Activated CD4-positive, alpha-beta memory T cell treated with anti-CD3 and anti-CD28 coated beads, Interleukin-2, amount 10 ng/mL, durations not matched to agents 7 days and 5 days (primary cell): ENCODE measurements at regions not wholly inside any gene's neighbourhood (a gene's known extent, or its start where the extent isn't known, plus 50 kb on each side); places are given as distances from the start of the nearest gene placed in this dataset.
"Not testable (repeated sequence)": the region's sequence is repeated elsewhere in the genome, so short reads cannot be mapped to it uniquely, and the experiment has no call there.

Source experiments
- CTCF ChIA-PET: fragments of 350-600 bp; sonication (Branson Sonifier 250); formaldehyde crosslinking; loops from one replicate; lab custom pipeline; 2021; ENCODE audit warnings: antibody characterized with exemption, inconsistent platforms; lab: Charles Lee
- POLR2A ChIA-PET: fragments of 350-600 bp; sonication (Branson Sonifier 250); formaldehyde crosslinking; loops from one replicate; lab custom pipeline; 2021; ENCODE audit warnings: antibody characterized with exemption; lab: Charles Lee
- DNase-seq: peaks from one replicate; pipeline ENCODE4 v3.0.0-alpha.2; 2020
- H3K27ac Mint-ChIP-seq: one replicate; pipeline ENCODE4 v1.8.0; 2021; ENCODE audit warnings: mild to moderate bottlenecking, mixed read lengths
- H3K27me3 Mint-ChIP-seq: one replicate; pipeline ENCODE4 v1.8.0; 2021; ENCODE audit warnings: mixed read lengths
- H3K36me3 Mint-ChIP-seq: one replicate; pipeline ENCODE4 v1.8.0; 2021; ENCODE audit warnings: low read depth, mixed read lengths
- H3K4me1 Mint-ChIP-seq: one replicate; pipeline ENCODE4 v1.8.0; 2021; ENCODE audit warnings: mixed read lengths
- H3K4me3 Mint-ChIP-seq: one replicate; pipeline ENCODE4 v1.8.0; 2021; ENCODE audit warnings: mild to moderate bottlenecking, mixed read lengths
- H3K9me3 Mint-ChIP-seq: one replicate; pipeline ENCODE4 v1.8.0; 2021; ENCODE audit warnings: mixed read lengths

DNA sequence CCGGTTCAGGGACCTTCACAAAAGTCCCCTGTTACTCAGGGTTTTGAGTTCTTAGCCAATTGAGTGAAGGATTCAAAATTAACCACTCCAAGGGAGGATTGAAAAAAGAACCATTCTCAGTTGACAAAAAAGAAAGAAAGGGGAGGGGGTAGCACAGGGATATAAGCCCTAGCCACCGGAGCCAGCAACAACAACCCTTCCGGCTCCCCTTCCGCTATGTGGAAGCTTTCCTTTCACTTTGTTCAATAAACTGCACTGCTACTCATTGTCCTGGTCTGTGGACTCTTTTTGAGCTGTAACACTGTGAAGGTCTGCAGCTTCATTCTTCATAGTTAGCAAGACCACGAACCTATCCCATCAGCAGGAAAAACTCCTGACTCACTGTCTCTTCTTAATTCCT is 1488.1 kb upstream of the PRR20A start:
- Mint-ChIP-seq H3K9me3 (peaks cover 17% of the 10 kb centered on the region), H3K4me1 (no peaks in the 10 kb centered on the region)
- CTCF ChIA-PET, result no interaction called here

DNA sequence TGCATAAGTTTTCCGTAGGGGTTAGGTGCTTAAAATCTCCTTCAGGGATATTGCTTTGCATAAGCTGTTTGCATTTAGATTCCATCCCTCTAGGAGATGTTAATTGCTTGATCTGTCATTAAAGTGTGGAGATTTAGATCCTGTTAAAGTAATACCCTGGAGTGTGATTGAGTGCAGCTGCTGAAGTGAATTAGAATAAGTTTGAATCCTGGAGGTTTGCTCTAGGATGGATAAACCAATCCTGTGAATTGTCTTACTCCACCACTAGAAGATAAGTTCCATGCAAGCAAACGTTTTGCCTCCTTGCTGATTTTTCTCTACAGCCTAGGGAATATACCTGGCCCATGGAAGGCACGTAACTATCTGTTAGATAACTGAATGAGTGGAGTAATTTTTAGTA is 1487.2 kb upstream of the PRR20A start:
- CTCF ChIA-PET, result no interaction called here
- POLR2A ChIA-PET, result no interaction called here
- no peak for DNase-seq
- Mint-ChIP-seq H3K36me3 (no peaks in the 10 kb centered on the region), H3K27ac (no peak overlapping the region), H3K4me1 (no peaks in the 10 kb centered on the region), H3K27me3 (no peaks in the 10 kb centered on the region), H3K9me3 (peaks cover 17% of the 10 kb centered on the region), H3K4me3 (no peak overlapping the region)

More for the DNA sequence above, 1488.1 kb upstream of the PRR20A start:
- H3K36me3 Mint-ChIP-seq, result no peaks in the 10 kb centered on the region
- H3K27ac Mint-ChIP-seq, result no peak overlapping the region
- DNase-seq, result no peak
- H3K27me3 Mint-ChIP-seq, result no peaks in the 10 kb centered on the region
- POLR2A ChIA-PET, result no interaction called here
- no peak overlapping the region for H3K4me3 Mint-ChIP-seq

DNA sequence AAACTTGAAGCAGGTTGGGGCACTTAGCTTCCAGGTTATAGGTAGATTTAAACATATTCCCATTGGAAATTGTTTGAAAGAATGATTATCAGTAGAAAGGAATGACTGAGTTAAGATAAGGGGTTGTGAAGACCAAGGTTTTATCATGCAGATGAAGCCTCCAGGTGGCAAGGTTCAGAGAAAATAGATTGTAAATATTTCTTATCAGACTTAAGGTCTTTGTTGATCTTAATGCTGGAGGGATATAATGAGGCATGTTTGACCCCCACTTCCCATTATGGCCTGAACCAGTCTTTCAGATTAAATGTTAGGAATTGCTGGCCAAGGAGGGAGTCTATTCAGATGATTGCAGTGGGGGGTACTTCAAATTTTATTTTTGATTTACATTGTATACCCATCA is 1486.5 kb upstream of the PRR20A start:
- POLR2A ChIA-PET, result no interaction called here
- H3K27ac Mint-ChIP-seq, result no peak overlapping the region
- H3K4me1 Mint-ChIP-seq, result no peaks in the 10 kb centered on the region
- no peak overlapping the region for H3K4me3 Mint-ChIP-seq
- CTCF ChIA-PET, result no interaction called here
- H3K27me3 Mint-ChIP-seq, result no peaks in the 10 kb centered on the region
- no peaks in the 10 kb centered on the region for H3K36me3 Mint-ChIP-seq
- DNase-seq, result no peak
- H3K9me3 Mint-ChIP-seq, result peaks cover 17% of the 10 kb centered on the region

DNA sequence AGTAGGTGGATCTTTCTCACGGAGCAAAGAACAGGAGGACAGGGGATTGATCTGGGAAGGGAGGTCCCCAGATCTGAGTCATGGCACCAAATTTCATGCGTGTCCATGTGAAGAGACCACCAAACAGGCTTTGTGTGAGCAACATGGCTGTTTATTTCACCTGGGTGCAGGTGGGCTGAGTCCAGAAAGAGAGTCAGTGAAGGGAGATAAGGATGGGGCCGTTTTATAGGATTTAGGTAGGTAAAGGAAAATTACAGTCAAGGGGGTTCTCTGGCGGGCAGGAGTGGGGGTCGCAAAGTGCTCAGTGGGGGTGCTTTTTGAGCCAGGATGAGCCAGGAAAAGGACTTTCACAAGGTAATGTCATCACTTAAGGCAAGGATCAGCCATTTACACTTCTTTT is 1480.5 kb upstream of the PRR20A start:
- H3K36me3 Mint-ChIP-seq, POLR2A ChIA-PET, DNase-seq, CTCF ChIA-PET, H3K27me3 Mint-ChIP-seq, H3K4me3 Mint-ChIP-seq, H3K27ac Mint-ChIP-seq, H3K4me1 Mint-ChIP-seq: not testable (repeated sequence)
- H3K9me3 Mint-ChIP-seq, result peaks cover 16% of the 10 kb centered on the region

DNA sequence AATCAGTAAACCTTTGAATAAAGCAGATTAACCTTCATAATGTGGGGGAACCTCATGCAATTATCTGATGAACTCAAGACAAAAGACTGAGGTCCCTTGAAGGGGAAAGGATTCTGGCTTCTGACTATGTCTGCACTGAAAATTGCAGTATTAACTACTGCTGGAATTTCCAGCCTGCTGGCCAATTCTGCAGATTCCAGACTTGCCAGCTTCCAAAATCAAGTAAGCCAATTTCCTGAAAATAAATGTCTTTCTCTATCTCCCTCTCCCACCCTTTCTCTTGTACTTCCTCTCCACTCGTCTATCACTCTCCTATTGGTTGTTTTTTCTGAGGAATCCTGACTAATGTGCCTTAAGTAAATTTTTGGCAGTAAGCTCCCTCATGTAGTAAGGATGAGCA is 1479.9 kb upstream of the PRR20A start:
- POLR2A ChIA-PET, result no interaction called here
- H3K4me3 Mint-ChIP-seq, result no peak overlapping the region
- H3K9me3 Mint-ChIP-seq, result peaks cover 15% of the 10 kb centered on the region

DNA sequence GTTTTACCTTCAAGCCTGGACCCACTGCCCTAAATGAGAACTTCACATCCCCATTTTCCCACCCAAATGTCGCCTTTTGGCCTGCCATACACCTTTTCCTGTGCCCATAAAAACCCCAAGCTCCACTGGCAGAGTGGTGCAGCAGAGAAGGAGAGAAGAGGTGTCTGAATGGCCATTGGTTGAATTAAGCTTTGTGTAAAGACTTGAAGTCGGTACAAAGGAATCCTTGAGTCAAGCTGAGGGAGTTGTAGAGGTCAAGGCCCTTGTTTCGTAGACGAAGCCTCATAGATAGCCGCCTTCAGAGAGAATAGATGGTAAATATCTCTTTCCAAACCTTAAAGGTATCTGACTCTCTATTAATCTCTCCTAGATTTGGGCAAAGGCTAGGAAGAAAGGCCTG is 1479.2 kb upstream of the PRR20A start:
- no peak overlapping the region for H3K27ac Mint-ChIP-seq
- no peaks in the 10 kb centered on the region for H3K27me3 Mint-ChIP-seq
- H3K36me3 Mint-ChIP-seq, result no peaks in the 10 kb centered on the region
- POLR2A ChIA-PET, result no interaction called here
- no peak overlapping the region for H3K4me3 Mint-ChIP-seq
- CTCF ChIA-PET, result no interaction called here
- peaks cover 12% of the 10 kb centered on the region for H3K9me3 Mint-ChIP-seq
- DNase-seq, result no peak
- H3K4me1 Mint-ChIP-seq, result no peaks in the 10 kb centered on the region

More for the DNA sequence above, 1479.9 kb upstream of the PRR20A start:
- no peak for DNase-seq
- Mint-ChIP-seq H3K36me3 (no peaks in the 10 kb centered on the region), H3K27ac (no peak overlapping the region), H3K4me1 (no peaks in the 10 kb centered on the region), H3K27me3 (no peaks in the 10 kb centered on the region)
- CTCF ChIA-PET, result no interaction called here

DNA sequence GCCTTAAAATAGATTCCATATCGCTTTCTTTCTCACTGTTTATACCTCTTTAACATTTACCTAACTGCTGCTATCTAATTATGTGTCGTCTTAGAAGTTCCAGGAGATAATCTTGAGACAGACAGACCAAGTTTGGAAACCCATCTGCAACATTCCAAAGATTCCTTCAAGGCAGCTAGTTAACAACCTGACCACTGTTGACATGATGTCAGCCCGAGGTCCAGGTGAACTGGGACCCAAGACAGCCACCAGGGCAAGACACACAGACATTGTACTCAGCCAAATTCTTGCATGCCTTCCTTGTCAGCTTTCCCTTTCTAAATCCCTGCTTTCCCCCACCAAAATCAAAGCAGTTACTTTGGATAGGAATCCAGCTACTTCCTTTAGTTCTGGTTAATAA is 1476.5 kb upstream of the PRR20A start:
- Mint-ChIP-seq H3K27me3 (no peaks in the 10 kb centered on the region), H3K4me3 (no peak overlapping the region), H3K9me3 (peaks cover 5% of the 10 kb centered on the region), H3K36me3 (no peaks in the 10 kb centered on the region), H3K27ac (no peak overlapping the region), H3K4me1 (no peaks in the 10 kb centered on the region)
- ChIA-PET CTCF (no interaction called here), POLR2A (no interaction called here)
- no peak for DNase-seq

DNA sequence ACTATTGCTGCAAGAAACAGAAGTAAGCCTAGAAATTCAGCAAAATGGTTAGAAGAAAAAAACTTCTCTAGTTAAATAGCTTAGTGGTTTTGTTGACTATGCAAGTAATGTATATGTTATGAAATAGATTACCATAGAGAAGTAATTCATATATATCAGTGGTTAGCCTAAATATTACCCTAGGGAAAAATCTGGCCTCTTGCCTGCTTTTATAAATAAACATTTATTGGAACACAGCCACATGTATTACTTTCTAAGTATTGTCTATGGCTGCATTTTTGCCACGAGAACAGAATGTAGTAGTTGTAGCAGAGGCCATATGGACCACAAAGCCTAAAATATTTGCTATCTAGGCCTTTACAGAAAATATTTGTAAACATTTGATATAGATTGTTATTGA is 1471.7 kb upstream of the PRR20A start:
- Mint-ChIP-seq H3K4me3 (no peak overlapping the region), H3K4me1 (no peaks in the 10 kb centered on the region), H3K36me3 (no peaks in the 10 kb centered on the region), H3K27me3 (no peaks in the 10 kb centered on the region), H3K9me3 (peaks cover 2% of the 10 kb centered on the region), H3K27ac (no peak overlapping the region)
- no peak for DNase-seq
- POLR2A ChIA-PET, result no interaction called here
- CTCF ChIA-PET, result no interaction called here

DNA sequence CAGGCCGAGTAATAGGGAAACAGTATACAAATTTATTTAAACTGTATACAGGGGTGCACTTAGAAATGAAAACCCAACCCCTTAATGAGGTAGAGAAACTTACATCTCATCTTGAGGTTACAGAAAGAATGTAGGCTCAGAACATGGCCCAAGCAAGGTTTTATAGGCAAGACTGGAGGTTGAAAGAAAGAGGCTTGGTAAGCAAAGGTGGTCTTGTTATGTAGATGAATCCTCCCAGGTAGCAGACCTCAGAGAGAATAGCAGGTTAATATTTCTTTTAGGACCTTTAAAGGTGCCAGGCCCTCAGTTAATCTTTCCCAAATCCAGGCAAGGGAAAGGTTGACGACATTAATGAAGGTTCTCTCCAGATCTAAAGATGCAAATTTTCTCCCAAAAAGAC is 1466.8 kb upstream of the PRR20A start:
- H3K9me3 Mint-ChIP-seq, result peaks cover 2% of the 10 kb centered on the region
- no peaks in the 10 kb centered on the region for H3K36me3 Mint-ChIP-seq
- H3K4me1 Mint-ChIP-seq, result no peaks in the 10 kb centered on the region
- DNase-seq, result no peak
- no peak overlapping the region for H3K27ac Mint-ChIP-seq
- CTCF ChIA-PET, result no interaction called here
- POLR2A ChIA-PET, result no interaction called here
- no peaks in the 10 kb centered on the region for H3K27me3 Mint-ChIP-seq
- no peak overlapping the region for H3K4me3 Mint-ChIP-seq

DNA sequence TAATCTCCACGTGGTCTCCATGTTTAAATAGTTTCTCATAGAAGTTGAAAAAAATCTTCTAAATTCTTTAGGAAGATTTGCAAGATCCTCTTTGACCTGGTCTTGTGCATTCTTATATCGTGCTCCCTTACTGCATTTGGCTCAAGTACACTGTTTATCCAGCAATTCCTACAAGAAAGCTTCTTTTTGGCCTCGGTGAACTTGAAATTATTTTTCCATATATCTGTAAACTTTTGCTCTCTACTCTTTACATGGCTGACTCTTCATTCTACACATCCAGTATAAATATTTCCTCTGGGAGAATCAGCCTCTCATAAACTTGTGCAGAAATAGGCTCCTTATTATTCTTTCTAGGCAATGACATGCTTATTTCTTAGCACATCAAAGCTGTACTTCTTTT is 1457.9 kb upstream of the PRR20A start:
- Mint-ChIP-seq H3K36me3 (no peaks in the 10 kb centered on the region), H3K4me3 (no peak overlapping the region), H3K27me3 (no peaks in the 10 kb centered on the region), H3K27ac (no peak overlapping the region), H3K9me3 (peaks cover 5% of the 10 kb centered on the region), H3K4me1 (no peaks in the 10 kb centered on the region)
- CTCF ChIA-PET, result no interaction called here
- no peak for DNase-seq
- POLR2A ChIA-PET, result no interaction called here

DNA sequence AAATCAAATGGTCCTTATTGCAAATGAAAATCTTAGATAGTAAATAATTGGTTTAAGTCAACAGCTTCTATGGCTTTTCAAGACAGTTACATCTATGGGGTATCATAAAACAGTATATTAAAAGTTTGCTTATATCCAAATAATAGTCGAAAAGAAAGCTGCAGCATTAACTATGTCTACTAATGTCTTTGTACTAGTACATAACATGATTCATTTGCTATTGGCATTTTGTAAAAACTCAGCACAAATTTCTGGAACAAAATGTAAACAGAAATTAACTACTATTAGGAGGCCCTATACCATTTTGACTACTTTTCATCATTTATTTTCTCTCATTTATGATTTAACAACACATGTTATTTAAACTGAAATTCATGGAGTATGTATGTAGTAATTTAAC is 1435.2 kb upstream of the PRR20A start:
- ChIA-PET CTCF (no interaction called here), POLR2A (no interaction called here)
- no peak overlapping the region for H3K27ac Mint-ChIP-seq
- H3K36me3 Mint-ChIP-seq, result no peaks in the 10 kb centered on the region
- H3K4me3 Mint-ChIP-seq, result no peak overlapping the region
- H3K9me3 Mint-ChIP-seq, result peaks cover 2% of the 10 kb centered on the region
- DNase-seq, result no peak
- H3K27me3 Mint-ChIP-seq, result no peaks in the 10 kb centered on the region
- H3K4me1 Mint-ChIP-seq, result no peaks in the 10 kb centered on the region

DNA sequence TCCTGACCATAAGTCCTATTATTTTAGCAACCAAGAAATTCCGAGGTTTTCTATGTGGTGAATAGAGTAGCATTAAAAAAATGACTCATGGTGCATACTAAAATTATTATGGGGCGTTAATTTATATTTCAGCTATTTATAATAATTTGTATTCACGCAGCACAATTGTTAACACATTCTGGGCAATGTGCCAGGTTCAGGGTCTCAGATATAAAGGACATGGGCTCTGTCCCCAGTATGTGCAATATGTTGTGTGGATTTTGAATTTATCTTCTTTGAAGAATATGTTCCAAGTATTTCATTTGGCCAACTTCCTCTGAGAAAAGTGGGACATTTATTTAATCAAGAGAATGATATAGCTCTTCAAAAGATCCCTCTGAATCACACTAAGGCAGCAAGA is 1434.7 kb upstream of the PRR20A start:
- ChIA-PET POLR2A (no interaction called here), CTCF (no interaction called here)
- H3K27ac Mint-ChIP-seq, result no peak overlapping the region
- no peaks in the 10 kb centered on the region for H3K36me3 Mint-ChIP-seq
- no peaks in the 10 kb centered on the region for H3K4me1 Mint-ChIP-seq
- peaks cover 2% of the 10 kb centered on the region for H3K9me3 Mint-ChIP-seq
- H3K27me3 Mint-ChIP-seq, result no peaks in the 10 kb centered on the region
- no peak overlapping the region for H3K4me3 Mint-ChIP-seq
- no peak for DNase-seq

DNA sequence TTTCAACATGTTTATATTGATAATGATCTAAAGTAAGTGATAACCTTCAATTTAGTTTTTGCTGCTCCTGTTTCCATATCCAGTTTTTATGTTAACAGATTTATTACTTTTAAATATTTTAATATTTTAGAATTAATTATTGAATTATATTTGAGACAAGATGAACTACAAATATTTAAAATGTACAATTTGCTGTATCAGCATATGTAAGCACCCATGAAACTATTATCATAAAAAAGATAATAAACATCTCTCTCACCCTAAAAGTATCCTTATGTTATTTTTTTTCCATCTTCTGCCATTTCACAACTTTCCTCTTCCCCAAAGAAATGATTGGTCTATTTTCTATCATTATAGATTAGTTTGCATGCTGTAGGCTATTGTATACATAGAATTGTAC is 1426.6 kb upstream of the PRR20A start:
- CTCF ChIA-PET, result no interaction called here
- POLR2A ChIA-PET, result no interaction called here
- Mint-ChIP-seq H3K9me3 (peaks cover 3% of the 10 kb centered on the region), H3K4me3 (no peak overlapping the region), H3K36me3 (no peaks in the 10 kb centered on the region), H3K4me1 (no peaks in the 10 kb centered on the region), H3K27me3 (no peaks in the 10 kb centered on the region), H3K27ac (no peak overlapping the region)
- no peak for DNase-seq

DNA sequence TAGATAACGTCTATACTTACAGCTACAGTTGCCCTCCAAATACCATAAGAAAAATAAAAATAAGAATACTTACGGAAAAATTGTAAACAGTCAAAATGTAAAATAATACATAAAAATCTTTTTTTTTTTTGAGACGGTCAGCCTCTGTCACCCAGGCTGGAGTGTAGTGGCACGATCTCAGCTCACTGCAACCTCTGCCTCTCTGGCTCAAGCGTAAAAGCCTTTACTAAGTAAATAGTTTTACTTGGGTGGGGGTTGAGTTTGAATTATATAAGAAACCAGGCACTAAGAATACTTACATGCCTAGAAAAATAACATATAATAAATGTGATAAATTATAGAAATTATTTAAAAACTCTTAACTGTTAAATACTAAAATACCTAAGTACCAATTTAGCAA is 1413.0 kb upstream of the PRR20A start:
- ChIA-PET POLR2A (no interaction called here), CTCF (no interaction called here)
- Mint-ChIP-seq H3K27ac (no peak overlapping the region), H3K36me3 (no peaks in the 10 kb centered on the region), H3K4me3 (no peak overlapping the region), H3K27me3 (no peaks in the 10 kb centered on the region), H3K9me3 (peaks cover 9% of the 10 kb centered on the region), H3K4me1 (no peaks in the 10 kb centered on the region)
- no peak for DNase-seq

DNA sequence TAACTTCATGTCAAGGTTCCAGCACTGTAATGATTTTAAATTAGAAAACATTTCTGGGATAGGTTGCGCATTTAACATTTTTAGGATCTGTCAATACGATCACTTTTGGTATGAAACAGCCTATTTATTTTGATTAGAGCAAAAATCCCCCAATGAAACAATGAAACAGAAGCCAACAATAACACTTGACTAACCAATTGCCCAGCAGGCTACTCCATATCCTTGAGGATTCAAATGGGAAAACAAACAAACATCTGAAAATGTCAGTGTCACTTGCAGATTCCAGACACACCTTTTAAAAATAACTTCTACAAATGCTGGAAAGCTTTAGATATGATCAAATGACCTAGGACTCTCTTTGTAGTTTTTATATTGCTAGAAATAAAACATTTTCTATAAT is 1412.5 kb upstream of the PRR20A start:
- Mint-ChIP-seq H3K36me3 (no peaks in the 10 kb centered on the region), H3K9me3 (peaks cover 13% of the 10 kb centered on the region), H3K4me3 (no peak overlapping the region), H3K27ac (no peak overlapping the region), H3K4me1 (no peaks in the 10 kb centered on the region), H3K27me3 (no peaks in the 10 kb centered on the region)
- CTCF ChIA-PET, result no interaction called here
- no peak for DNase-seq
- POLR2A ChIA-PET, result no interaction called here
